ENCODE measurements at regions not wholly inside any gene's neighbourhood (a gene's known extent, or its start where the extent isn't known, plus 50 kb on each side); places are given as distances from the start of the nearest gene placed in this dataset.

- no peaks in the 10 kb centered on the region for H3K9me3 ChIP-seq
- no peak overlapping the region for H3K27ac ChIP-seq
- H3K4me1 ChIP-seq: no peaks in the 10 kb centered on the region
- TF ChIP-seq MAZ (IDR thresholded peaks at IDR 0.05; ENCODE audit: borderline replicate concordance, low read depth, low read length) (no peak), MAX (IDR thresholded peaks at IDR 0.05) (no peak)
- ATAC-seq (no peak), DNase-seq (ENCODE audit: low read depth in 1 of 2, low spot score in 1 of 2) (no peak), FAIRE-seq (no peak)
- WGBS (ENCODE audit: missing lambda C conversion rate): 0% methylated on average over 1 of the region's 1 CpG
- ChIA-PET POLR2A (no interaction called here), CTCF (no interaction called here)
- H3K4me3 ChIP-seq: no peak overlapping the region
- no peak overlapping the region for H3K4me2 ChIP-seq
Measured at GRCh38 chr3:3392946-3393345, 213.5 kb upstream of the CRBN start.

- Histone ChIP-seq H3K9me3 (no peaks in the 10 kb centered on the region), H3K4me2 (no peak overlapping the region), H3K4me3 (no peak overlapping the region), H3K4me1 (no peaks in the 10 kb centered on the region), H3K27ac (no peak overlapping the region)
- WGBS (ENCODE audit: missing lambda C conversion rate): 2% methylated on average over 4 of the region's 4 CpGs
- TF ChIP-seq BCL3 (IDR thresholded peaks at IDR 0.05) (no peak), HDAC2 (IDR thresholded peaks at IDR 0.05) (no peak), TP53 (CRISPR knock-in tag; IDR thresholded peaks at IDR 0.05) (no peak), MAX (IDR thresholded peaks at IDR 0.05) (no peak), EHF (CRISPR knock-in tag; IDR thresholded peaks at IDR 0.05) (no peak), CHD4 (IDR thresholded peaks at IDR 0.05; ENCODE audit: borderline replicate concordance) (no peak), CBX8 (IDR thresholded peaks at IDR 0.05) (no peak), FOSL2 (IDR thresholded peaks at IDR 0.05) (no peak), FOSL2 (CRISPR knock-in tag; IDR thresholded peaks at IDR 0.05) (no peak), SREBF2 (IDR thresholded peaks at IDR 0.05) (no peak), RARB (CRISPR knock-in tag; IDR thresholded peaks at IDR 0.05) (no peak), NR3C1 (IDR thresholded peaks at IDR 0.05) (no peak), POLR2AphosphoS2 (conservative IDR thresholded peaks at IDR 0.05; ENCODE audit: low read length) (no peak), FOXS1 (CRISPR knock-in tag; IDR thresholded peaks at IDR 0.05) (no peak), ATOH8 (CRISPR knock-in tag; IDR thresholded peaks at IDR 0.05; ENCODE audit: low read depth) (no peak), BHLHE40 (IDR thresholded peaks at IDR 0.05; ENCODE audit: low read depth, low read length) (no peak)
- FAIRE-seq (no peak), DNase-seq (ENCODE audit: low read depth in 1 of 2, low spot score in 1 of 2) (no peak), ATAC-seq (no peak)
- ChIA-PET POLR2A (no interaction called here), CTCF (no interaction called here)
Measured at GRCh38 chr3:3383461-3383860, 204.0 kb upstream of the CRBN start.

- H3K4me2 ChIP-seq: no peak overlapping the region
- ATAC-seq: no peak
- no peak for FAIRE-seq
- no peak overlapping the region for H3K27ac ChIP-seq
- H3K4me3 ChIP-seq: no peak overlapping the region
- ChIA-PET CTCF (no interaction called here), POLR2A (no interaction called here)
- WGBS (ENCODE audit: missing lambda C conversion rate): 3% methylated on average over 5 of the region's 5 CpGs
- H3K4me1 ChIP-seq: no peaks in the 10 kb centered on the region
- no peak for DNase-seq (ENCODE audit: low read depth in 1 of 2, low spot score in 1 of 2)
- no peaks in the 10 kb centered on the region; the same call in 2 of the 3 replicates for H3K9me3 ChIP-seq
- no peak for TF ChIP-seq CHD4 (IDR thresholded peaks at IDR 0.05; ENCODE audit: borderline replicate concordance)
- TF ChIP-seq ZSCAN20 (CRISPR knock-in tag; IDR thresholded peaks at IDR 0.05): no peak
- TF ChIP-seq BHLHE40 (IDR thresholded peaks at IDR 0.05; ENCODE audit: low read depth, low read length): no peak
- TF ChIP-seq HDAC2 (IDR thresholded peaks at IDR 0.05): no peak
- TF ChIP-seq EHMT2 (IDR thresholded peaks at IDR 0.05; ENCODE audit: low read depth): no peak
- no peak for TF ChIP-seq HOXB5 (CRISPR knock-in tag; IDR thresholded peaks at IDR 0.05)
- TF ChIP-seq NPAS2 (CRISPR knock-in tag; IDR thresholded peaks at IDR 0.05; ENCODE audit: borderline replicate concordance): no peak
- TF ChIP-seq USF2 (IDR thresholded peaks at IDR 0.05): no peak
- TF ChIP-seq FOSL2 (IDR thresholded peaks at IDR 0.05): no peak
- TF ChIP-seq FOSL2 (CRISPR knock-in tag; IDR thresholded peaks at IDR 0.05): no peak
- TF ChIP-seq RAD21 (conservative IDR thresholded peaks at IDR 0.05 in 1 of 2, IDR thresholded peaks at IDR 0.05 in 1 of 2): no peak
- TF ChIP-seq POLR2AphosphoS2 (conservative IDR thresholded peaks at IDR 0.05; ENCODE audit: low read length): no peak
- TF ChIP-seq MYC (IDR thresholded peaks at IDR 0.05; ENCODE audit: borderline replicate concordance, low read length): no peak
- TF ChIP-seq REST (IDR thresholded peaks at IDR 0.05): no peak
- TF ChIP-seq POLR2A (IDR thresholded peaks at IDR 0.05; ENCODE audit: low read length): no peak
Measured at GRCh38 chr3:3372210-3372777, 192.8 kb upstream of the CRBN start.

Data from A549 (cell line).